ENCODE measurements at regions not wholly inside any gene's neighbourhood (a gene's known extent, or its start where the extent isn't known, plus 50 kb on each side); places are given as distances from the start of the nearest gene placed in this dataset.

- no peak for DNase-seq (ENCODE audit: low read depth)
These were observed 94.8 kb upstream of the CXCR4 start for GRCh38 chr2:136212426-136213378.

GRCh38 chr2:136211701-136212100 lies 93.8 kb upstream of the CXCR4 start:
- no peak for DNase-seq (ENCODE audit: low read depth)

- DNase-seq (ENCODE audit: low read depth) = no peak
These were observed 92.9 kb upstream of the CXCR4 start for GRCh38 chr2:136210822-136211221.

- DNase-seq (ENCODE audit: low read depth) = no peak
These were observed 92.5 kb upstream of the CXCR4 start for GRCh38 chr2:136210455-136210805.

GRCh38 chr2:136209561-136210454 lies 91.9 kb upstream of the CXCR4 start:
- no peak for DNase-seq (ENCODE audit: low read depth)

- no peak for DNase-seq (ENCODE audit: low read depth)
These were observed 90.9 kb upstream of the CXCR4 start for GRCh38 chr2:136208682-136209420.

- no peak for DNase-seq (ENCODE audit: low read depth)
These were observed 89.7 kb upstream of the CXCR4 start for GRCh38 chr2:136207665-136208064.

- DNase-seq (ENCODE audit: low read depth) = no peak
These were observed 89.2 kb upstream of the CXCR4 start for GRCh38 chr2:136207030-136207623.

- no peak for DNase-seq (ENCODE audit: low read depth)
These were observed 88.7 kb upstream of the CXCR4 start for GRCh38 chr2:136206613-136207012.

- DNase-seq (ENCODE audit: low read depth) = no peak
These were observed 87.7 kb upstream of the CXCR4 start for GRCh38 chr2:136205615-136206014.

- DNase-seq (ENCODE audit: low read depth) = no peak
These were observed 87.0 kb upstream of the CXCR4 start for GRCh38 chr2:136204971-136205370.

GRCh38 chr2:136195226-136195625 lies 77.3 kb upstream of the CXCR4 start:
- DNase-seq (ENCODE audit: low read depth) = no peak

GRCh38 chr2:136191041-136191440 lies 73.1 kb upstream of the CXCR4 start:
- DNase-seq (ENCODE audit: low read depth) = no peak

GRCh38 chr2:136189221-136189782 lies 71.4 kb upstream of the CXCR4 start:
- DNase-seq (ENCODE audit: low read depth) = no peak

- DNase-seq (ENCODE audit: low read depth) = no peak
These were observed 70.1 kb upstream of the CXCR4 start for GRCh38 chr2:136188086-136188485.

GRCh38 chr2:136185981-136186776 lies 68.2 kb upstream of the CXCR4 start:
- no peak for DNase-seq (ENCODE audit: low read depth)

- no peak for DNase-seq (ENCODE audit: low read depth)
These were observed 65.1 kb upstream of the CXCR4 start for GRCh38 chr2:136183097-136183496.

- DNase-seq (ENCODE audit: low read depth) = no peak
These were observed 64.4 kb upstream of the CXCR4 start for GRCh38 chr2:136182315-136182714.

GRCh38 chr2:136179602-136179975 lies 61.6 kb upstream of the CXCR4 start:
- no peak for DNase-seq (ENCODE audit: low read depth)

- no peak for DNase-seq (ENCODE audit: low read depth)
These were observed 61.1 kb upstream of the CXCR4 start for GRCh38 chr2:136178941-136179601.
